HepG2 (cell line): ENCODE measurements at regions not wholly inside any gene's neighbourhood (a gene's known extent, or its start where the extent isn't known, plus 50 kb on each side); places are given as distances from the start of the nearest gene placed in this dataset.

Experiments used
- ATAC-seq: fragments of 200-7000 bp; cut with Tn5 transposase; 3 replicates; pipeline ENCODE4 v1.9.1; 2020; ENCODE audit warnings: mild to moderate bottlenecking, moderate library complexity
- BruUV-seq: library from RNA; stranded (reverse); fragments of 400-500 nt; replicated peaks from 2 replicates; lab custom pipeline; 2021; lab: Mats Ljungman, UMichigan
- CTCF ChIA-PET: fragments of 300-600 bp; formaldehyde crosslinking; extraction: SDS; loops from one replicate; lab custom pipeline; 2021; ENCODE audit warnings: low total read pairs, inconsistent platforms, low intra/inter-chr PET ratio; lab: Yijun Ruan, JAX
- POLR2A ChIA-PET: fragments of 350-600 bp; sonication (Branson Sonifier 250); formaldehyde crosslinking; loops from one replicate; lab custom pipeline; 2020; ENCODE audit warnings: antibody characterized with exemption, inconsistent platforms; lab: Yijun Ruan, JAX
- DNase-seq: peaks from one replicate; pipeline ENCODE4 v3.0.0-alpha.2; 2015; ENCODE audit warnings: low spot score
- FAIRE-seq: peaks from 3 replicates; lab custom pipeline; 2011; peaks lifted over from hg19 to GRCh38; lab: Jason Lieb, UNC
- H2AFZ ChIP-seq: one replicate; pipeline ENCODE4 v1.6.1; 2011; ENCODE audit warnings: low read length, inconsistent platforms
- H3K27ac ChIP-seq: fragments of 300-600 bp; 3 replicates; pipeline ENCODE4 v1.8.0; 2011; ENCODE audit warnings: mixed run types, mild to moderate bottlenecking, mixed read lengths, low read length, inconsistent platforms; ENCODE audit not compliant: insufficient read depth; ENCODE audit errors: extremely low read length
- H3K27me3 ChIP-seq, 2 experiments: fragments of 200-600 bp in 1 of 2; 2 replicates in 1 of 2; 3 replicates in 1 of 2; pipeline versions ENCODE4 v1.6.0 to v1.8.0; 2011; ENCODE audit warnings: low read length in 2 of 2, mild to moderate bottlenecking in 2 of 2, moderate library complexity in 2 of 2, inconsistent platforms in 1 of 2; ENCODE audit not compliant: insufficient read depth in 2 of 2, control insufficient read depth in 1 of 2
- H3K36me3 ChIP-seq, 2 experiments: fragments of 200-600 bp in 1 of 2; replicated peaks in 1 of 2; 2 replicates in 1 of 2; 3 replicates in 1 of 2; pipeline versions ENCODE4 v1.5.1 to v1.8.0; 2011; ENCODE audit warnings: low read length in 2 of 2, inconsistent platforms in 1 of 2; ENCODE audit not compliant: insufficient read depth in 2 of 2, control insufficient read depth in 1 of 2
- H3K4me1 ChIP-seq: 2 replicates; pipeline ENCODE4 v1.5.1; 2012; ENCODE audit warnings: low read length, inconsistent platforms; ENCODE audit not compliant: insufficient read depth
- H3K4me2 ChIP-seq: 2 replicates; pipeline ENCODE4 v1.6.0; 2011; ENCODE audit warnings: low read depth, low read length, inconsistent platforms
- H3K4me3 ChIP-seq, 3 experiments: fragments of 200-600 bp in 1 of 3; sonication (generic), shearing (Covaris generic) in 1 of 3; replicated peaks in 1 of 3; 2 replicates each; pipeline ENCODE4 v1.5.1; 2011 to 2016; ENCODE audit warnings: low read length in 3 of 3, inconsistent platforms in 2 of 3, low read depth in 2 of 3, mild to moderate bottlenecking in 2 of 3, control low read depth in 1 of 3, mixed read lengths in 1 of 3; ENCODE audit not compliant: insufficient read depth in 1 of 3
- H3K79me2 ChIP-seq: one replicate; pipeline ENCODE4 v1.6.1; 2011; ENCODE audit warnings: low read length, inconsistent platforms; ENCODE audit not compliant: insufficient read depth
- H3K9ac ChIP-seq: 2 replicates; pipeline ENCODE4 v1.6.0; 2011; ENCODE audit warnings: mild to moderate bottlenecking, low read depth, low read length, inconsistent platforms; ENCODE audit not compliant: insufficient read depth
- H3K9me3 ChIP-seq: 2 replicates; pipeline ENCODE4 v1.5.1; 2012; ENCODE audit warnings: mild to moderate bottlenecking, low read length
- H4K20me1 ChIP-seq: 2 replicates; pipeline ENCODE4 v1.6.0; 2011; ENCODE audit warnings: inconsistent platforms, mild to moderate bottlenecking, low read length, moderate library complexity; ENCODE audit not compliant: insufficient read depth
- CBX1 ChIP-seq: IDR thresholded peaks from one replicate; pipeline ENCODE4 v1.6.1; 2016; ENCODE audit warnings: antibody characterized with exemption, low read depth
- HNF4A ChIP-seq: sonication (generic); formaldehyde crosslinking; IDR thresholded peaks from 2 replicates; pipeline ENCODE4 v1.4.0; 2020; ENCODE audit warnings: missing genetic modification reagents
- MXI1 ChIP-seq: IDR thresholded peaks from 3 replicates; pipeline ENCODE4 v1.6.1; 2012; ENCODE audit warnings: low read depth, low read length, inconsistent platforms, borderline replicate concordance
- RARA ChIP-seq: IDR thresholded peaks from 2 replicates; pipeline ENCODE4 v1.6.1; 2016; ENCODE audit warnings: missing genetic modification reagents, missing compliant biosample characterization
- RXRB ChIP-seq: IDR thresholded peaks from 2 replicates; pipeline ENCODE4 v1.6.1; 2016; ENCODE audit warnings: borderline replicate concordance, missing genetic modification reagents, missing compliant biosample characterization
- ZNF260 ChIP-seq: sonication (generic); formaldehyde crosslinking; IDR thresholded peaks from 2 replicates; pipeline ENCODE4 v1.4.0; 2020; ENCODE audit warnings: missing genetic modification reagents, low read depth, mild to moderate bottlenecking, borderline replicate concordance
- ZNF44 ChIP-seq: sonication (generic); formaldehyde crosslinking; IDR thresholded peaks from 2 replicates; pipeline ENCODE4 v1.5.1; 2020; ENCODE audit warnings: mild to moderate bottlenecking, missing genetic modification reagents
- ZNF678 ChIP-seq: sonication (generic); formaldehyde crosslinking; IDR thresholded peaks from 2 replicates; pipeline ENCODE4 v1.4.0; 2020; ENCODE audit warnings: mild to moderate bottlenecking, missing genetic modification reagents
- ZNF766 ChIP-seq: sonication (generic); formaldehyde crosslinking; IDR thresholded peaks from 2 replicates; pipeline ENCODE4 v1.5.0; 2020; ENCODE audit warnings: missing genetic modification reagents, borderline replicate concordance
- WGBS: methylation state at CpG from one replicate; pipeline ENCODE4 v1.1.6; 2017; ENCODE audit warnings: low lambda C conversion rate; 5-methylcytosine and 5-hydroxymethylcytosine counted together
- in situ Hi-C: cut with HindIII; loops from 2 replicates; pipeline ENCODE4 v1.10.0; 2017; ENCODE audit warnings: low pct_unique_long_range_greater_than_20kb; ENCODE audit not compliant: extremely low pct_ligation_motif_present
- intact Hi-C: fragments of 100-400 bp; cut with micrococcal nuclease; formaldehyde crosslinking; loops from one replicate; pipeline ENCODE4 v1.10.0; 2022; ENCODE audit not compliant: unreplicated experiment
- TF ChIP-seq, protein P1 (sequence below): sonication (generic); formaldehyde crosslinking; conservative IDR thresholded peaks from 2 replicates; pipeline ENCODE4 v1.8.0; 2022; ENCODE audit warnings: mild to moderate bottlenecking, moderate library complexity, missing genetic modification reagents

DNA sequence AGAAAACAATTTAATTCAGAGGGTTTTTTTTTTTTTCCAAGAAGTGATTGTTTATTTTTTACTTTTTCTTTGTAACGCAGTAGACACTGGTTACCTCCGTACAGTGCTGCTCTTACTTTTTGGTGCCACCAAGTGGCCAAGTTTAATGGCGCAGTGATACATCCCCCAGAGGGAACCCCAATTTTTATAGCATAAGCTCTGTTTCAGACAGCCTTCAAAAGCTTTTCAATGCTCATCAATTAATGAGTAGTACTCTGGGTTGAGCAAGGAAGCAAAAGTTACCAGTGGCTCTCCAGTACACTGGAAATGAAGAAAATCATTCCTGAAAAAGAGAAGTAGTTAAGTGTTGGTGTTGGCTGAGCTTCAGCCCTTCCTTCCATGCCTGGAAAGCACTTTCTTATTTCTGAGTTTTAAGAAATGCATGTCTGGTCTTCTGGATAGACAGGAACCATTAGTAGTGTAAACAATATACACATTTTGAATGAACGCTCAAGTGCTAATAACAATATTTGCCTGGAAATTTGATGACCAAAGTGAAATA is 129.1 kb upstream of the SMLR1 start (continued):
- TF ChIP-seq, protein P1, sequence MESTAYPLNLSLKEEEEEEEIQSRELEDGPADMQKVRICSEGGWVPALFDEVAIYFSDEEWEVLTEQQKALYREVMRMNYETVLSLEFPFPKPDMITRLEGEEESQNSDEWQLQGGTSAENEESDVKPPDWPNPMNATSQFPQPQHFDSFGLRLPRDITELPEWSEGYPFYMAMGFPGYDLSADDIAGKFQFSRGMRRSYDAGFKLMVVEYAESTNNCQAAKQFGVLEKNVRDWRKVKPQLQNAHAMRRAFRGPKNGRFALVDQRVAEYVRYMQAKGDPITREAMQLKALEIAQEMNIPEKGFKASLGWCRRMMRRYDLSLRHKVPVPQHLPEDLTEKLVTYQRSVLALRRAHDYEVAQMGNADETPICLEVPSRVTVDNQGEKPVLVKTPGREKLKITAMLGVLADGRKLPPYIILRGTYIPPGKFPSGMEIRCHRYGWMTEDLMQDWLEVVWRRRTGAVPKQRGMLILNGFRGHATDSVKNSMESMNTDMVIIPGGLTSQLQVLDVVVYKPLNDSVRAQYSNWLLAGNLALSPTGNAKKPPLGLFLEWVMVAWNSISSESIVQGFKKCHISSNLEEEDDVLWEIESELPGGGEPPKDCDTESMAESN: no peak
- TF ChIP-seq RARA (CRISPR knock-in tag): no peak
- TF ChIP-seq CBX1: no peak
- no peak for TF ChIP-seq ZNF260

DNA sequence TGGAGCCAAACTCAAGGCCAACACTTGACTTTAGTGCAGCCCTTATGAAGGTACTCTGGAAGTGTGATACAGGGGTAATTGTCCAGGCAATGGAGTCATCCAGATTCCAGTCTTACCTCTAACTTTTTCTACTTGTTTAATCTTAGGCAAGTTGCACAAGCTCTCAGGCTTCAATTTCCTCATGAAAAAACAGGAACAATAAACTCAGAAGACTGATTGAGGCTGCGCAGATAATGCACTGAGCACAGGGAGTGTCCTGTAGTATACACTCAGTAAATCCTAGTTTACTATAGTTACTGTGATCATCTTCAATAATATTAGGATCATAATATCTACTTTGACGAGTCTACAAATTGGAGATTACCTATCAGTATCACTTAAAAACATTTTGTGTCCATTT is 127.5 kb upstream of the SMLR1 start:
- DNase-seq: no peak
- no peak for ATAC-seq
- no TSS peak for BruUV-seq
- TF ChIP-seq RXRB (CRISPR knock-in tag): no peak
- no peak for TF ChIP-seq ZNF678 (CRISPR knock-in tag)
- TF ChIP-seq HNF4A (CRISPR knock-in tag): 0 out of 2 replicates have a peak, but pooled peaks have one; percentile 5
- no peak for TF ChIP-seq ZNF44 (CRISPR knock-in tag)
- TF ChIP-seq ZNF766 (CRISPR knock-in tag): no peak
- TF ChIP-seq MXI1: no peak
- TF ChIP-seq, all 625 proteins: peak for 1
- no peak overlapping the region for H2AFZ ChIP-seq
- intact Hi-C loops (loop anchor here (5.0 kb wide), 1 partner anchor 462 kb away; no protein-coding TSS in a partner anchor), in situ Hi-C loops (no loop called here)
- no peaks in the 10 kb centered on the region for H3K9me3 ChIP-seq
- no peak overlapping the region for H3K9ac ChIP-seq
- no peak overlapping the region for H3K4me3 ChIP-seq
- ChIA-PET CTCF (no interaction called here), POLR2A (no interaction called here)
- H3K4me1 ChIP-seq: no peaks in the 10 kb centered on the region
- peaks cover 0 to 8% of the 10 kb centered on the region in 2 experiments; a peak in 1 of 5 replicates for H3K27me3 ChIP-seq
- H3K4me2 ChIP-seq: no peak overlapping the region
- H3K36me3 ChIP-seq: no peaks in the 10 kb centered on the region
- no peaks in the 10 kb centered on the region for H3K79me2 ChIP-seq
- no peak overlapping the region for H3K27ac ChIP-seq
- 50% methylated on average over 2 of the region's 2 CpGs for WGBS
- no peak for FAIRE-seq
- H4K20me1 ChIP-seq: no peaks in the 10 kb centered on the region
